BLaER1 treated with 17β-estradiol and CSF1 and Interleukin-3, amounts not matched to agents 10 nM and 100 nM (cell line): ENCODE measurements at regions not wholly inside any gene's neighbourhood (a gene's known extent, or its start where the extent isn't known, plus 50 kb on each side); places are given as distances from the start of the nearest gene placed in this dataset.

Experiments used
- H3K27ac ChIP-seq, 11 experiments: shearing (Covaris generic); formaldehyde crosslinking; 2 replicates each; pipeline ENCODE4 v1.8.1; 2022
- H3K27me3 ChIP-seq, 11 experiments: shearing (Covaris generic); formaldehyde crosslinking; 2 replicates each; pipeline ENCODE4 v1.8.1; 2022
- H3K36me3 ChIP-seq, 11 experiments: shearing (Covaris generic); formaldehyde crosslinking; 2 replicates each; pipeline ENCODE4 v1.8.1; 2022
- H3K4me1 ChIP-seq, 10 experiments: shearing (Covaris generic); formaldehyde crosslinking; 2 replicates each; pipeline ENCODE4 v1.8.1; 2022
- H3K4me2 ChIP-seq, 11 experiments: shearing (Covaris generic); formaldehyde crosslinking; 2 replicates each; pipeline ENCODE4 v1.8.1; 2022
- H3K4me3 ChIP-seq, 10 experiments: shearing (Covaris generic); formaldehyde crosslinking; 2 replicates each; pipeline ENCODE4 v1.8.1; 2022
- H3K9ac ChIP-seq, 11 experiments: shearing (Covaris generic); formaldehyde crosslinking; 2 replicates each; pipeline ENCODE4 v1.8.1; 2022
- H3K9me3 ChIP-seq, 11 experiments: shearing (Covaris generic); formaldehyde crosslinking; replicated peaks in 1 of 11; 2 replicates each; pipeline ENCODE4 v1.8.1; 2022
- H4K20me1 ChIP-seq, 11 experiments: shearing (Covaris generic); formaldehyde crosslinking; 2 replicates each; pipeline ENCODE4 v1.8.1; 2022
- Cebpa-rat ChIP-seq, 11 experiments: shearing (Covaris generic); IDR thresholded peaks; 2 replicates each; pipeline ENCODE4 v1.8.1; 2022

DNA sequence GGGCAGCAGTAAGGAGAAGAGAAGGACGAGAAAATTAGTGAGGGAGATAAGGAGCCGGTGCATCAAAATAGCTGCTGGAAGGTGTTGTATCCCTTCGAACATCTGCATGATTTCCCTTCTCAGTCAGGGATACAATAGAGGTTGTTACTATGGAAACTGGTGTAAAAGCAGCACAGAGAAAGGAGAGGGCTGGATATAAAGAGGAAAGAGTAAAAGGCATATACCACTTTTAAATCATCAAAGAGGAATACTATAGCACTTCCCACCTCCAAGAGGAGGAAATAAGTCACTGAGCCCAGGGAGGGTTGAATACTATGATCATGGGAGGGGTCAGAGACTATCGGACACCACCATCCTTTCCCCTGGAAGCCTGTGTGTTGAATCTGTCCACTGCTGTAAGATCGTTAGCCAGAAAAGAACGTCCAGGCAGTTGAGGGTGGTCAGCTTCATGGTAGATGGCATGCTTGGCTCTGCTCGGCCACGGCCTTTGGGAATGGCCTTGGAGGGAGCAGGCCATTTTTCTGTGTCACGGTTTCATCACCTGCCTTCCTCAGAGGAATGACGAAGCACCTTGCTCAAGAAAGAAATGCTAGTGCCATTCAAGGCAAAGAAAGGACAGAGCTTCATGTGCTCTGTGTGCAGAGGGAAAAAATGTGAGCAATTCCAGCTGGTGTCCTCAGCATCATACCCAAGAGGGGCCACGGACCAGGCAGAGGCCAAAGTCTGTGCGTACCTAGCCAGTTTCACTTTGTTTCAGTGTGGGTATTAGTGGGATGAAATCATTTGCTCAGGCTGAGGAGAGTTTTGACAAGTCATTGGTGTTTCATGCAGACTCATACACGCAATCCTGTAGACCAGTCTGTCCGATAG lies 64.2 kb downstream of the IRF2BP2 start:
- H3K4me1 ChIP-seq: peaks cover 47 to 95% (median 84%) of the 10 kb centered on the region in 10 experiments
- TF ChIP-seq Cebpa-rat (IDR thresholded peaks at IDR 0.05): no peak
- no peaks in the 10 kb centered on the region for H3K27me3 ChIP-seq
- peak overlapping the region; percentile 68 to 98 (median 87) for H3K4me2 ChIP-seq
- H3K9me3 ChIP-seq: no peaks in the 10 kb centered on the region
- peak overlapping the region in 10 of 11 experiments; percentile 23 to 92 (median 52); a peak in 17 of 22 replicates for H3K27ac ChIP-seq
- peak overlapping the region in 7 of 11 experiments; percentile 6 to 57 (median 49); a peak in 8 of 22 replicates for H3K9ac ChIP-seq
- H3K36me3 ChIP-seq: no peaks in the 10 kb centered on the region
- H3K4me3 ChIP-seq: no peak overlapping the region
- no peaks in the 10 kb centered on the region for H4K20me1 ChIP-seq

DNA sequence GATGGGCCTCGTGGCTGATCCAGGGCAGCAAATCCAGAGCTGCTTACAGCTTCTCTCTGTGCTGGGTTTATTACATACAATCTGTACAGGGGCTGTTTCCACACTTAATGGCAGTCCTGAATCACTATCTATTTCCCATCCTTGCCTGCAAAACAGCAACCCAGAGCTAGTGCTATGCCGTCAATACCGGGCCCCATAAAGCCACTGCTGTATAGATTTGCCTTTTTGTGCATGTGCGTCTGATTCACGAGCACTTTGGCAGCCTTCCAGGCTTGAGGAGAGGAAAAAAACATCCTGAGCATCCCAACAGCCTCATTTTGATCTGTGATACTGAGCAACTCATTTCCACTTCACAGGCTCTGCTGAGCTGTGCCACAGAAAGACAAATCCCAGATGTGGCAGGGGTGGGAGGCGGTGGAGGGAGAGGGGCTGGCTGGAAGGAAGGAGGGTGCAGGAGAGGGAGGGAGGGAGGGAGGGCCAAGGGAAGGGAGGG lies 65.2 kb upstream of the TARBP1 start:
- no peak for TF ChIP-seq Cebpa-rat (IDR thresholded peaks at IDR 0.05)
- H4K20me1 ChIP-seq: no peaks in the 10 kb centered on the region
- no peaks in the 10 kb centered on the region for H3K27me3 ChIP-seq
- no peaks in the 10 kb centered on the region for H3K36me3 ChIP-seq
- H3K9ac ChIP-seq: peak overlapping the region; percentile 19 to 64 (median 53); a peak in 17 of 22 replicates
- H3K4me3 ChIP-seq: no peak overlapping the region
- peak overlapping the region; percentile 82 to 98 (median 90) for H3K4me2 ChIP-seq
- H3K27ac ChIP-seq: peak overlapping the region; percentile 29 to 92 (median 62); a peak in 20 of 22 replicates
- H3K4me1 ChIP-seq: peaks cover 53 to 95% (median 84%) of the 10 kb centered on the region in 10 experiments
- no peaks in the 10 kb centered on the region for H3K9me3 ChIP-seq

DNA sequence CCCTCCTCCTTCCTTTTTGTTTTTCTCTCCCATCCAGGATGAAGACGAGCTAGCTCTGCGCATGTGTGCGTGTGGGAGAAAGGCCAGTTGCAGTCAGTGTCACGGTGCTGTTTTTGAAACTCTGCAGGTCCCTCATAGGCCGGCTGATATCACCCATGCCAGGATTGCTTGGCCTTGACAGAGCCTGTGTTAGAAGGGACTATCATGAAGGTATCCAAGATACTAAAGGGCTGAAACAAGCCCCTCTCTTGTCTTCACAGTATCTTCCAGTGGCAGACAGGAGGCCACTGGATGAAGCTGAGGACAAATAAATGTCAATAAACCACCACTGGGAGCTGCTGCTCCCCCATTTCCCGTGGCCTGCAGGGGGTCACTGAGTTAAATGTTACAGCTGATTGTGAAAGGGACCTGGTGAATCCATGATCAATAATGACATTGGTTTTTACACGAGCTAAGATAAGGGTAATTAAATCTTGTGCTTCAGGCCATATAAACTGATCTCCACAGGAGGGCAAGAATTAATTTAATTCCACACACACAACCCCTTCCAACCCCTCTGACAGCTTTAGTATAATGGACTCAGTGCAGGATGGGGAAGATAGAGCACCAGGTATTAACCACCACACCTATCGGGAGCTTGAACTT lies 64.6 kb upstream of the TARBP1 start:
- H3K27me3 ChIP-seq: no peaks in the 10 kb centered on the region
- peak overlapping the region; percentile 19 to 64 (median 53); a peak in 17 of 22 replicates for H3K9ac ChIP-seq
- no peaks in the 10 kb centered on the region for H3K36me3 ChIP-seq
- no peaks in the 10 kb centered on the region for H3K9me3 ChIP-seq
- no peaks in the 10 kb centered on the region for H4K20me1 ChIP-seq
- H3K4me2 ChIP-seq: peak overlapping the region; percentile 82 to 98 (median 90)
- H3K27ac ChIP-seq: peak overlapping the region; percentile 29 to 92 (median 62); a peak in 20 of 22 replicates
- no peak overlapping the region for H3K4me3 ChIP-seq
- no peak for TF ChIP-seq Cebpa-rat (IDR thresholded peaks at IDR 0.05)
- H3K4me1 ChIP-seq: peaks cover 58 to 96% (median 89%) of the 10 kb centered on the region in 10 experiments

DNA sequence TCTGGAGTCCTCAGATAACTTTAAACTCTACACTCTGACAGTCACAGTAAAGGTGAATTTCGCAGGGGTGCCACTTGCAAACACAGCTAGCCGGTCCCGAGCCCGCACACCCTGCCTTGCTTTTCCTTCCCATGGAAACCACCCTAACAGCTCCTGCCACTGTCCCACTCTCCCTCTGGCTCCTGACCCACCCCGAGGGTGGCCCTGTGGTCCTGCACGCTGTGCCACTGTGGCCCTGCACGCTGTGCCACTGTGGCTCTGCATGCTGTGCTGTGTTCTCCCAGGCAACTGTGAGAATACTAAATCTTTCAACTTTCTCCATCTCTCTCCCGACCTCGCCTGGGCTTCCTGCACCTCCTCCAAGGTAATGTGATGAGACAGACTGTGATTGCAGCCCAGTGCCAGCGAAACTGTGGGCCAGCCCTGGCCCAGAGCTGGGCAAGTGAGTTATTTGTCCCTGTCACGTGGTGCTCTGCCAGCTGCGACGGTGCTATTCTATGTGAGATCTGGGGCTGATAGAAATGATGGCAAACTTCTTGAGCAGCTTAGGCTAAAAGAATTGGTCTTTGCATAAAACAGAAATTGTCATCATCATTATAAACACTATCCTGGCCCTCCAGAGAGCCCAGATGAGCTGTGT lies 63.4 kb upstream of the TARBP1 start:
- no peaks in the 10 kb centered on the region for H3K36me3 ChIP-seq
- no peak overlapping the region for H3K4me3 ChIP-seq
- no peak for TF ChIP-seq Cebpa-rat (IDR thresholded peaks at IDR 0.05)
- peak overlapping the region in 5 of 11 experiments; percentile 33 to 64 (median 56); a peak in 9 of 22 replicates for H3K9ac ChIP-seq
- H3K4me2 ChIP-seq: peak overlapping the region; percentile 82 to 98 (median 90); a peak in 21 of 22 replicates
- H3K27ac ChIP-seq: peak overlapping the region in 7 of 11 experiments; percentile 45 to 92 (median 84); a peak in 15 of 22 replicates
- peaks cover 71 to 100% (median 99%) of the 10 kb centered on the region in 10 experiments for H3K4me1 ChIP-seq
- H4K20me1 ChIP-seq: no peaks in the 10 kb centered on the region
- no peaks in the 10 kb centered on the region for H3K9me3 ChIP-seq
- no peaks in the 10 kb centered on the region for H3K27me3 ChIP-seq

DNA sequence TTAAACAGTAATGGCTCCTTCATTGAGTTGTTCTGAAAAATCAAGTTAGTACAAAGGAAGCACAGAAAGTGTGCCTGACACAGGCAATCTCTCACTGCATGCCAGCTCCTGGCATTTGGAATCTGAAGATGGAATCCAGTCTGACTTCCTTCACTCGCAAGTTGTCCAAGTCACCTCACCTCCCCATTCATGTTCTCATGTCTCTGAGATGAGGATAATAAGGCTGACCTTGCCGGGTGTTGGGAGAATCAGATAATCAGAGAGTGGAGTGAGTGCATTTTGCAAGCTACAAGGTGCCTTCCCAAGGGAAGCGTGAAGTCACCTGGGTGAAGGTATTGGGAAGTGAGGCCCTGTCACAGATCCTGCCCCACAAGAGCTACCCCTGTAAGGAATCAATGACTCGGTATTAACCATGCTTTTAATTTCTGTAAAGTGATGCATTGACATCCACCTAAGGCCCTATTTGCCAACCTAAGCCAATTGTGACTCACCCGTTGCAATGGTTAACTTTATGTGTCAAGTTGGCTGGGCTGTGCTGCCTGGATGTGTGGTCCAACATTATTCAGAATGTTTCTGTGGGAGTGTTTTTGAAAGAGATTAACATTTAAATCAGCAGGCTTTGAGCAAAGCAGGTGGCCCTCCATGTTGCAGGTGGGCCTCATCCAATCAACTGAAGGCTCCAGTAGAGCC lies 62.5 kb upstream of the TARBP1 start:
- no peak for TF ChIP-seq Cebpa-rat (IDR thresholded peaks at IDR 0.05)
- peaks cover 80 to 100% (median 100%) of the 10 kb centered on the region in 10 experiments for H3K4me1 ChIP-seq

DNA sequence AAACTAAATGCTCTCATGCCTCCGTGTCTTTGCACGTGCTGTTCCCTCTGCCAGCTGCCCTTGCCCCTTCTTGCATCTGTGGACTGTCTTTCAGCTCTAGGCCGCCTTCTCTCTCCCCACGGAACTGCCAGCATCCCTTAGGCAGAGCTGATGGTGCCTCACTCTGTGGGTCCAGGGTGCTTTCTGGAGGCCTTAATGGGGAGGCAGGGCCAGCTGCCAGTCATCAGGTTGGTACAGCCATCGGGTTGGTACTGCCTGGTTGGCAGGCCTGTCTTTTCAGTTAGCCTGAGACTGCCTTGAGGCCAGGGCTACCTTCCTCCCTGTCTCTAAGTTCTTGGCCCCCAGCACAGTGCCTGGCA lies 61.4 kb upstream of the TARBP1 start:
- H3K4me1 ChIP-seq: peaks cover 83 to 100% (median 100%) of the 10 kb centered on the region in 10 experiments
- peak overlapping the region in 7 of 11 experiments; percentile 73 to 84 (median 79); a peak in 13 of 22 replicates for H3K9ac ChIP-seq
- H4K20me1 ChIP-seq: no peaks in the 10 kb centered on the region
- H3K27ac ChIP-seq: peak overlapping the region in 8 of 11 experiments; percentile 39 to 92 (median 86); a peak in 16 of 22 replicates
- no peaks in the 10 kb centered on the region for H3K36me3 ChIP-seq
- no peak for TF ChIP-seq Cebpa-rat (IDR thresholded peaks at IDR 0.05)
- H3K27me3 ChIP-seq: no peaks in the 10 kb centered on the region
- no peaks in the 10 kb centered on the region for H3K9me3 ChIP-seq
- no peak overlapping the region for H3K4me3 ChIP-seq
- H3K4me2 ChIP-seq: peak overlapping the region; percentile 83 to 98 (median 90)

More for the DNA sequence above, 62.5 kb upstream of the TARBP1 start:
- no peaks in the 10 kb centered on the region for H3K36me3 ChIP-seq
- peak overlapping the region in 9 of 11 experiments; percentile 83 to 98 (median 91); a peak in 17 of 22 replicates for H3K4me2 ChIP-seq
- peak overlapping the region in 7 of 11 experiments; percentile 83 to 92 (median 86); a peak in 13 of 22 replicates for H3K27ac ChIP-seq
- H4K20me1 ChIP-seq: no peaks in the 10 kb centered on the region
- no peaks in the 10 kb centered on the region for H3K27me3 ChIP-seq
- peak overlapping the region in 5 of 11 experiments; percentile 33 to 84 (median 80); a peak in 6 of 22 replicates for H3K9ac ChIP-seq
- no peaks in the 10 kb centered on the region for H3K9me3 ChIP-seq
- H3K4me3 ChIP-seq: no peak overlapping the region

DNA sequence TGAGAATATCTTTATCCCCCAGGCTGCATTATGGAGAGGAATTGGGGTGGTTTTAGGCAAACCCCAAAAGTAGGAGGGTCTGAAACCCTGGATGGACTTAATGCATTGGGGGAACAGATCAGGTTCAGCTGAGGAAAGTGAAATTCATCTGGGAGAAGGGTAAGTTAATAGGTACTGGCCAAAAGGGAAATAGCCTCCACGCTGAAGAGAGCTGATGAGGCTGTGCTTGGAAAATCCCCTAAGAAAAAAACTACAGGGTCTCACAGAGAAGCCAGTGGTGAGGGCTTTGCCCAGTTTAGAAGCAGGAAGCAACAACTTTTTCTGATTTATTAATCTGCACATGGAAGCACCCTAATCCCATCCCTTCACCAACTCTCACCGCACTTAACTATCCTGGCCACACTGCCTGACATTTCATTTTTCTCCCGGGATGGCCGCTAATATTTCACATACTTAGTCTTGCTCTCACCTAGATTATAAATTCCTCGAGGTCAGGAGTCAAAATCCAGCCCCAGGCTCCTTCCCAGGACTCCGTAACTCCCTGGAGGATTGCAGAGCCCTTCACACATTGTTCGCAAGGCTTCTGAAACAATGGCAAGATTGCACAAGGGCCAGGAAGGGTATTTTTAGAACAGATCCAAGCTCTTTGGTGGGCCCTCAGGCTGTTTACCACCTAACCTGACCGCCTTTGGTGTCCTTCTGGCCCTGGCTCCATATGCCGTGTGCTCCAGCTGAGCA lies 60.9 kb upstream of the TARBP1 start:
- H3K9me3 ChIP-seq: no peaks in the 10 kb centered on the region

More for the DNA sequence above, 60.9 kb upstream of the TARBP1 start:
- peaks cover 83 to 100% (median 100%) of the 10 kb centered on the region in 10 experiments for H3K4me1 ChIP-seq
- TF ChIP-seq Cebpa-rat (IDR thresholded peaks at IDR 0.05): peak in 5 of 11 experiments; percentile 35 to 75 (median 57); a peak in 4 of 22 replicates
- peak overlapping the region; percentile 83 to 98 (median 90) for H3K4me2 ChIP-seq
- H3K36me3 ChIP-seq: no peaks in the 10 kb centered on the region
- H3K27ac ChIP-seq: peak overlapping the region in 9 of 11 experiments; percentile 63 to 92 (median 85); a peak in 17 of 22 replicates
- peak overlapping the region in 3 of 10 experiments; percentile 1 to 47 (median 7); a peak in 2 of 20 replicates for H3K4me3 ChIP-seq
- no peaks in the 10 kb centered on the region for H3K27me3 ChIP-seq
- no peaks in the 10 kb centered on the region for H4K20me1 ChIP-seq
- H3K9ac ChIP-seq: peak overlapping the region in 7 of 11 experiments; percentile 73 to 84 (median 79); a peak in 16 of 22 replicates
